Body of pancreas (tissue), 4 donors: ENCODE measurements at regions not wholly inside any gene's neighbourhood (a gene's known extent, or its start where the extent isn't known, plus 50 kb on each side); places are given as distances from the start of the nearest gene placed in this dataset.
A peak's percentile ranks its signal among the peaks of the same experiment; 100 is the strongest.

Experiments used
- ATAC-seq: fragments of 150-250 bp; one replicate; pipeline ENCODE4 v1.9.1; 2016
- DNase-seq, 4 donors: peaks; one replicate each; pipeline ENCODE4 v3.0.0-alpha.2; 2019
- H3K27ac ChIP-seq, 4 donors: fragments of 200-600 bp; sonication (generic); 1 replicate in 3 of 4; 2 replicates in 1 of 4; pipeline versions ENCODE4 v1.5.1 to v1.6.1; 2016 to 2019; ENCODE audit warnings: mild to moderate bottlenecking in 1 of 4, mixed read lengths in 1 of 4, moderate library complexity in 1 of 4
- H3K27me3 ChIP-seq, 2 donors: fragments of 200-600 bp; sonication (generic); one replicate each; pipeline ENCODE4 v1.6.0; 2016; ENCODE audit warnings: mild to moderate bottlenecking in 1 of 2
- H3K36me3 ChIP-seq, 2 donors: fragments of 200-600 bp; sonication (generic); replicated peaks in 1 of 2; 2 replicates each; pipeline ENCODE4 v1.5.1; 2016; ENCODE audit warnings: low read depth in 2 of 2; ENCODE audit not compliant: insufficient read depth in 1 of 2
- H3K4me1 ChIP-seq: fragments of 200-600 bp; sonication (generic); one replicate; pipeline ENCODE4 v1.6.0; 2016
- H3K4me3 ChIP-seq, 2 donors: fragments of 200-600 bp; sonication (generic); 1 replicate in 1 of 2; 2 replicates in 1 of 2; pipeline ENCODE4 v1.5.1; 2016 to 2019
- H3K9me3 ChIP-seq, 3 donors: fragments of 200-600 bp; sonication (generic); 1 replicate in 2 of 3; 2 replicates in 1 of 3; pipeline ENCODE4 v1.5.1; 2016
- CTCF ChIP-seq, 7 experiments: fragments of 450-650 bp in 4 of 7; fragments of 200-600 bp in 3 of 7; sonication (generic) in 3 of 7; IDR thresholded peaks; one replicate each; pipeline ENCODE4 v1.5.1; 2016 to 2019; ENCODE audit warnings: antibody characterized with exemption in 7 of 7
- POLR2A ChIP-seq, 3 donors: fragments of 450-650 bp; IDR thresholded peaks; one replicate each; pipeline ENCODE4 v1.6.1; 2016; ENCODE audit warnings: antibody characterized with exemption in 3 of 3, mild to moderate bottlenecking in 2 of 3
- WGBS, 2 donors: methylation state at CpG; one replicate each; pipeline ENCODE4 v1.1.5; 2017; 5-methylcytosine and 5-hydroxymethylcytosine counted together
- intact Hi-C: fragments of 100-400 bp; cut with DNase I; formaldehyde crosslinking; loops from one replicate; pipeline ENCODE4 v1.15.1; 2023

DNA sequence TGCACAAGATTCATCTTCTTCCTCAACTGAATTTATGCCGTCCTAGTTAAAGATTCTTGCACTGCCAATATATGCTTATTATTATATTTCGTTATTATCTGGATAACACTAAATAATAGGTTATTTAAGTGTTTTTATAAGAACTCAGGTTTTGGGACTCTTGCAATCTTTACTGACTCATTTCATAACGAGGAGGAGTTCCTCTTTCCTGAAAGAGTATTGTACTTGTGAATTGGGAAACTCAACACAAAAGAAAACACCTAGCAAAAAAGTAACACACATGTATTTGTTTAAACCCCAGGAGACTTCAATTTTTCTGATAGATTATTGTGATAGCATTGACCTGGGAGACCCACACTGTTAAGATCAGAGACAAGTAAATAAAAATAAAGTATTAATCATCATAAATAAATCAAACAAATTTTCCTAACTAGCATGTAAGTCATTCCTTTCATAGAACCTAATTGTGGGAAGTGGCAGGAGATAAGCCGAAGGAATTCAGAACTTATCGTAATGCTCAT lies 505.8 kb downstream of the KCNJ2 start:
- DNase-seq (no peak), ATAC-seq (peak; percentile 40)
- intact Hi-C loops, result no loop called here
- Histone ChIP-seq H3K9me3 (no peaks in the 10 kb centered on the region), H3K27me3 (no peaks in the 10 kb centered on the region), H3K4me1 (peaks cover 33% of the 10 kb centered on the region), H3K4me3 (no peak overlapping the region), H3K27ac (peak overlapping the region in 2 of 4 donors; percentile 17 to 41), H3K36me3 (no peaks in the 10 kb centered on the region)
- 53 to 57% methylated on average over 5 of the region's 5 CpGs for WGBS, 2 donors
- TF ChIP-seq POLR2A (IDR thresholded peaks at IDR 0.05), result no peak
- TF ChIP-seq CTCF (IDR thresholded peaks at IDR 0.05), result no peak

- Histone ChIP-seq H3K36me3 (no peaks in the 10 kb centered on the region), H3K27ac (peak overlapping the region; percentile 18 to 66 (median 48)), H3K4me3 (no peak overlapping the region), H3K4me1 (peaks cover 33% of the 10 kb centered on the region), H3K27me3 (no peaks in the 10 kb centered on the region), H3K9me3 (no peaks in the 10 kb centered on the region)
- intact Hi-C loops, result no loop called here
- 43 to 44% methylated on average over 9 of the region's 9 CpGs for WGBS, 2 donors
- DNase-seq (peak in 2 of 4 donors; percentile 15 to 19), ATAC-seq (peak; percentile 53)
- TF ChIP-seq POLR2A (IDR thresholded peaks at IDR 0.05), result no peak
- TF ChIP-seq CTCF (IDR thresholded peaks at IDR 0.05), result no peak
Measured at GRCh38 chr17:70677783-70678647, 508.7 kb downstream of the KCNJ2 start.

DNA sequence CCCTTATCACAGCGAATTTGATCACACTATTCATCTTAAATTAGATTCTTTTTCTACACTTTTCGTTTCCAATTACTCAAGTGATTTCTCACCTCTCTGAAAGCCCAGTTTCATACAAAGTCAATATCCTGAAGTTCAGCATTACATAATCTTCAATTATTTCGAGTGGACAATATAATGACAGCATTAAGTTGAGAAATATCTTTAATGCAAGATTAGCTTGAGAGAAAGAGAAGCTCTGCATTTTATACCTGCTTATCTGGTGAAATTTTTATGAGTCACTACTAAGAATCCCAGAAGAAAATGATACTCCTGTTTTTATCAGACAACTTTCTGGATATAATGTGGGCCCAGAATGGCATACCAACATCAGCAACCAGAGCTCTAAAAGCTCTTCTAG lies 509.6 kb downstream of the KCNJ2 start:
- no peak for ATAC-seq
- Histone ChIP-seq H3K4me1 (peaks cover 29% of the 10 kb centered on the region), H3K36me3 (no peaks in the 10 kb centered on the region), H3K27ac (peak overlapping the region in 2 of 4 donors; percentile 56 to 66), H3K9me3 (no peaks in the 10 kb centered on the region), H3K27me3 (no peaks in the 10 kb centered on the region), H3K4me3 (no peak overlapping the region)
- WGBS, 2 donors, result 46 to 48% methylated on average over 3 of the region's 3 CpGs
- TF ChIP-seq POLR2A (IDR thresholded peaks at IDR 0.05) (no peak), CTCF (IDR thresholded peaks at IDR 0.05) (no peak)
- intact Hi-C loops, result no loop called here
- DNase-seq, result no peak

DNA sequence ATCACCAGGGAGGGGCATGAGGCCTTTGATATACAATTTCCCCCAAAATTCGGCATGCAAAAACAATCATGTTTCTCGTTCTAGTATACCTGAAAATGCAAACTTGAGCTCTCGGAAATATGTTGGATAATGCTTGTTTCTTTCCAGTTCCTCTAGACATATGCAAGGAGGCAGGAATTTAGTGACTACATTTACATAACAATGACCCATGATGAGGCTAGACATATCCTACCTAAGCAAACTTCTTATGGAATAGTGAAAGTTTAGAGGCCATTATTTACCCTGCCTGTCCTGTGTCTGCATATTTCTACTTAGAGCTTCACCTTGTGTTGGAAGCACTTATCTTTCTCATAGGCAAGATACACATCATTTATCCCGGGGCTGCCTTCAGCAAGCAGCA lies 514.6 kb downstream of the KCNJ2 start:
- ATAC-seq, result no peak
- no peak overlapping the region for H3K27ac ChIP-seq
- H3K9me3 ChIP-seq, result no peaks in the 10 kb centered on the region
- H3K4me3 ChIP-seq, result no peak overlapping the region
- intact Hi-C loops, result no loop called here
- TF ChIP-seq POLR2A (IDR thresholded peaks at IDR 0.05) (no peak), CTCF (IDR thresholded peaks at IDR 0.05) (no peak)
- peaks cover 16% of the 10 kb centered on the region for H3K4me1 ChIP-seq
- H3K27me3 ChIP-seq, result no peaks in the 10 kb centered on the region
- H3K36me3 ChIP-seq, result no peaks in the 10 kb centered on the region
- no peak for DNase-seq
- 65 to 82% methylated on average over 4 of the region's 4 CpGs for WGBS, 2 donors
